ENCODE measurements at regions not wholly inside any gene's neighbourhood (a gene's known extent, or its start where the extent isn't known, plus 50 kb on each side); places are given as distances from the start of the nearest gene placed in this dataset.

- DNase-seq (ENCODE audit: low read depth in 3 of 3): no peak
Measured at GRCh38 chr12:97324471-97324870, 138.1 kb upstream of the RMST start.

- no peak for DNase-seq (ENCODE audit: low read depth in 3 of 3)
Measured at GRCh38 chr12:97335115-97335514, 127.5 kb upstream of the RMST start.

- no peak for DNase-seq (ENCODE audit: low read depth in 3 of 3)
Measured at GRCh38 chr12:97336900-97337751, 125.5 kb upstream of the RMST start.

GRCh38 chr12:97342130-97342529 lies 120.5 kb upstream of the RMST start:
- no peak for DNase-seq (ENCODE audit: low read depth in 3 of 3)

- DNase-seq (ENCODE audit: low read depth in 3 of 3): no peak
Measured at GRCh38 chr12:97347956-97348355, 114.6 kb upstream of the RMST start.

- DNase-seq (ENCODE audit: low read depth in 3 of 3): no peak
Measured at GRCh38 chr12:97358361-97358760, 104.2 kb upstream of the RMST start.

GRCh38 chr12:97359021-97359690 lies 103.4 kb upstream of the RMST start:
- DNase-seq (ENCODE audit: low read depth in 3 of 3): no peak

DNA sequence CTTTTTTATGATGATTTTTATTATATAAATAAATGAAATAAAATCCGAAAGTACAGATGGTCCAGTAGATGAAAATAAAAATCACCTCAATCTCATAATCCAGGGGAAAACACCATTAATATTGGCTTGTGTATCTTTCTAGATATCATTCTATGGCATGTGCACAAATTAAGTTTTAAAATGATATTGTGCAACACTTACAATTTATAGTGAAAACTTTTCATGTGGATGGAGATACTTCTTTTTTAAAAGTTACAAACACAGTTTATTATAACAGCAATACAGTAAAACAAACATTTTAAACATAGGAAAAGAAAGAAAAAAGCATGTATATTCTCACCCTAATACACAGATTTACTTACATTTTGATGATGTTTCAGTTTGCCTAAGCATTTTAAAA lies 98.9 kb upstream of the RMST start:
- DNase-seq (ENCODE audit: low read depth in 3 of 3): no peak

DNA sequence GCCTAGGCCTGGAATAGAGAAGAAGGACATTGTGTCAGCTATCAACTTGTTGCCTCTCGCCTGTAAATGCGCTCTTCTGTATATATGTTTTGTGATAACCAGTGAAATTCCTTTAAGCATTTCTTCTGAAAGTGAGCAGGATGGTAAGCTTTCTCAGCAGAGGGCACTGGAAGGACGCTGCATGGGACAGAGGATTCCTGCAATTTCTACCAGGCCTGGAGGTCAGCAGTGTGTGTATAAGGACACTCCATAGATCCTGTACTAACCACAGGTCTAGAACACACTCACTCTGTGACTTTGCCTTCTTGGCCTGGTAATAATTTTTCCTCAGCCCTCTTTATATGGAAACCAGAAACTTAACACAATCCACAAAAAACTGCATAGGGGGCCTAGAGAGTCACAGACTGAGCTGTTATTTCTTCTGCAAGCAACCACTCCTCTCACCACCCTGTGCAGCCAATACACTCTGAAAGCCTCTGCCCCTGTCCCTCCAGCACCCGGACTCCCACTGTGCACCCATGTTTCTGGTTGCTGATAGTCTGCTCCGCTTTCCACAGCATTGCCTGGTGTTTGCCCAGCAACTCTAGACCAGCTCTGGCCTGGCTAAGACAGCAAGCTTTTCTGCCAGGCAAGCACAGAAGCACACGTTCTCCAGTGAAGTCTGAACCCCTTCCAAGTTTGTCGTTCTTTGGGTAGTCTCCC lies 94.0 kb upstream of the RMST start:
- no peak for DNase-seq (ENCODE audit: low read depth in 3 of 3)

GRCh38 chr12:97375310-97375709 lies 87.3 kb upstream of the RMST start:
- no peak for DNase-seq (ENCODE audit: low read depth in 3 of 3)

DNA sequence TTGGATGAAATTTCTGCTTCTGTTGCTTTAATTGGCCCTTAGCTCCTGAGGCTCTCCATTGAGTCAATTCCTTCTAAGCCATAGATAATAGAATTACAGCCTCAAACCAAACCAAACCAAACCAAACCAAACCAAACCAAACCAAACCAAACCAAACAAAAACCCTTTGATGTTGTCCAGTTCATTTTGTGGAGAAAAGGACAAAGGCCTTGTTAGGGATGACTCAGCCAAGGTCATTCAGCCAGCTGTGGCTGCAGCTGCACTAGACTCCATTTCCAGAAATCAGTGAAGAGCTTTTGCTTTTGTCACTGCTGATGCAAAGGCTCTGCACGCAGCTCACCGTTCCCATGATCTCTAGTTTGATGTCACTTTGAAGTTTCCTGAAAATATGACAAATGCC lies 82.2 kb upstream of the RMST start:
- no peak for DNase-seq (ENCODE audit: low read depth in 3 of 3)

DNA sequence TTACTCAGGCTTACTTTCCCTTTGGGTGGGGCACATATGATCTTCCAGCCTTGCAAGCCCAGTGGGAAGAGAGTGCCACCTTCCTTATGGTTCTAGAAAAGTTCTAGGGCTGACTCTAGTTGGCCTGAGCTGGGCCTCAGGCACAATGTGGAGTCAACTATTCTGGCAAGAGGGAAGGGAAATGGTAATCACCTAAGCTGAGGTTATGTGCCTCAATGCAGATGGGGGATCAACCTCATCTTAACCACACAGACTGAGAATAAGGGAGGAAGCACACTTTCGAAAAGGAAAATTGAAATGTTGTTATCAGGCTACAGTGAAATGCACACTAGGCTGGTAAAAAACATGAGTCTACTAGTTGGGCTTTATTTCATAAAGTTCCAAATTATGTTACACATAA lies 77.5 kb upstream of the RMST start:
- DNase-seq (ENCODE audit: low read depth in 3 of 3): no peak

DNA sequence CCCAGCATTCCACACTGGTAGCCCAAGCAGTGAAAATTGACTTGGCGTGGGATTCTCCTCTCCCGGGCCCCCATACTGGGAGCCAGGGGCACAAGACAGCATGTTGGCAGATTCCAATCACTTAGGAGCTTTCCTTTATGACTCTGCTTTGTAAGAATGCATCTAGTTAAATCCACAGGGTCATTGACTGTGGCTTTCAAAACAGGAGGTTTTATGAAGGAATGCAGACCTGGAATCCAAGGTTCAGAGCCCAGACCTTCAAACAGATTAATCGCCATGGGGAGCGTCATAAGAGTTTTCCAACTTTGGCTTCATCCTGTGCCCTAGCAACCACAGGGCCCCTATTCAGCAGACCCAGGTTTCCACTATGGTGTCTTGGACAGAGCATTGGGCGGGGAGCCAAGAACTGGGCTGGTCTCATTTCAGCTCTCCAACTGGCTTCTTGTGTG lies 76.4 kb upstream of the RMST start:
- DNase-seq (ENCODE audit: low read depth in 3 of 3): no peak

DNA sequence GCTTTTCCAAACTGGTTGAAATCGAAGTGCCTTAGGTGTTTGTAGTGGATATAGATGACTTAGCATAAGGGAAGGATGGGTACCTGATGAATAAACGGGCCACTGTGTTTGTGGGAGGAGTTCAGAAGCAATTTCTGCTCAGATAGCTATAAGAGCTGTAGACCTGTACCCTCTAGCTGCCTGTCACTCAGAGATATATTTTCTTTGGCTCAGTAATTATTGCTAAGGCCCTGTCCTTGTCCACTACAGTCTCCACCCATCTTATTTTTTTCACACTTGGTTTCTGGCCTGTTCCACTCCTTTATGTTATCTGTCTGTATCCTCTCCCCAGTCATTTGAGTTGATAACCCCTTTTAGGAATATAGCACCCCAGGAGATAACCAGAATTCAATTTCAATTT lies 74.8 kb upstream of the RMST start:
- no peak for DNase-seq (ENCODE audit: low read depth in 3 of 3)

GRCh38 chr12:97394657-97395056 lies 67.9 kb upstream of the RMST start:
- no peak for DNase-seq (ENCODE audit: low read depth in 3 of 3)

DNA sequence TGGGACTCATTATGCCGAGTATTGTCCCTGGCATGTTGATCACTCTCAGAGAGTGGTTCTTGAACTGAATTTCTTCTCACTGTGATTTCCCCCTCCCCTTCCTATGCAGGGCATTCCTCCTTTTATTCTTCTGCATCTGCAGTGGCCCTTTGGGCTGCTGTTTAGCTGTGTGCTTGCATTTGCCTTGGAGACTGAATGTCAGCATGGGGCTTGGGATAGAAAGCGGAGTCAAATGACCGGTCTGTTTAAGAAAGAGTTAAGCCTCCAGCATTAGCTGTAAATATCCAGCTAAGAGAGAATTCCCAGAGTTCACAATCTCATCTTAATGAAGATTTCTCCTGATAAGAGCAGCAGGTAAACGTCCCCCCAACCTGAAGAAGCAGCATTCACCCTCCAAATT lies 65.6 kb upstream of the RMST start:
- no peak for DNase-seq (ENCODE audit: low read depth in 3 of 3)

GRCh38 chr12:97398704-97399103 lies 63.9 kb upstream of the RMST start:
- DNase-seq (ENCODE audit: low read depth in 3 of 3): no peak

GRCh38 chr12:97404093-97404492 lies 58.5 kb upstream of the RMST start:
- DNase-seq (ENCODE audit: low read depth in 3 of 3): no peak

DNA sequence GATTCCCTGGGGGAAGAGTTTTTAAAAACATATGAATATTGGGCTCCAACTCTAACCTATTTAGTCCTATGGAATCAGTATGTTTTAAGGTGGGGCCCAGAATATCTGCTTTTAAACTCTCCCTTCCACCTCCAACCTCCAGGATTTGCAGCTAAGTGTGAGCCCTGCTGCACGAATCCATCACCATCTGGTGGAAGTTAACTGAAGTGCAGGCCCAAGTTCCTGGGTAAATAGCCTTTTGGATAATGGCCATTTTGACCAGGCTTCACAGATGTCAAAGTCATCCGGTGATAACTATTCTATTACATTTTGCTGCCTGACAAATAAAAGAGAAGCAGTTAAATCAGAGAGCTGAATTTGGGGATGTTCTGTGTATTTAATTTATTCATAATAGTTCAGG lies 58.1 kb upstream of the RMST start:
- DNase-seq (ENCODE audit: low read depth in 3 of 3): no peak

DNA sequence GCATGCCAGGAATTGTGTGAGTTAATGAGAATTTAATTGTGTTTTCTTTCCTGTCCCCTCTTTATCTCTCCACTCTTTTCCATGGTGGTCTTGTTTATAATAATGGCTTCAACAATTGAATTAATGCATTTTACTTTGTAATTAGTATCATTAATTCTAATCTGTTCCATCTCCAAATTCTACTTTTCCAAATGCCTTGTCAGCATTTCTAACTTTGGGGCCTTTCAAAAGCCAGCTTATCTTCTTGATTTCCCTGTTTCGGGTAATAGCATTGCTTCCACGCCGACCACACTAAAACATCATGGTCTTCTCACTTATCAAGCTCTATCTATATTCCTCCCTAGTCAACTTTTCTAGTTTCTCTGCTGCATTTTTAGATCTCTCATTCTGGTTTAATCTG lies 54.2 kb upstream of the RMST start:
- no peak for DNase-seq (ENCODE audit: low read depth in 3 of 3)

GRCh38 chr12:97411341-97411740 lies 51.3 kb upstream of the RMST start:
- DNase-seq (ENCODE audit: low read depth in 3 of 3): no peak
